SU-DHL-6 (cell line): ENCODE measurements at regions not wholly inside any gene's neighbourhood (a gene's known extent, or its start where the extent isn't known, plus 50 kb on each side); places are given as distances from the start of the nearest gene placed in this dataset.

Source experiments
- EZH2phosphoT487 ChIP-seq: fragments of 200-600 bp; sonication (generic), shearing (Covaris generic); conservative IDR thresholded peaks from 2 replicates; pipeline ENCODE4 v1.6.1; 2018; ENCODE audit warnings: mild to moderate bottlenecking, antibody characterized with exemption, low read length, moderate library complexity, mixed read lengths
- TF ChIP-seq, protein P1 (sequence below): fragments of 200-600 bp; sonication (generic); IDR thresholded peaks from one replicate; pipeline ENCODE4 v1.5.1; 2017; ENCODE audit warnings: antibody characterized with exemption, mild to moderate bottlenecking, low read length, moderate library complexity; ENCODE audit not compliant: insufficient read depth, poor library complexity, severe bottlenecking

- TF ChIP-seq, protein P1, sequence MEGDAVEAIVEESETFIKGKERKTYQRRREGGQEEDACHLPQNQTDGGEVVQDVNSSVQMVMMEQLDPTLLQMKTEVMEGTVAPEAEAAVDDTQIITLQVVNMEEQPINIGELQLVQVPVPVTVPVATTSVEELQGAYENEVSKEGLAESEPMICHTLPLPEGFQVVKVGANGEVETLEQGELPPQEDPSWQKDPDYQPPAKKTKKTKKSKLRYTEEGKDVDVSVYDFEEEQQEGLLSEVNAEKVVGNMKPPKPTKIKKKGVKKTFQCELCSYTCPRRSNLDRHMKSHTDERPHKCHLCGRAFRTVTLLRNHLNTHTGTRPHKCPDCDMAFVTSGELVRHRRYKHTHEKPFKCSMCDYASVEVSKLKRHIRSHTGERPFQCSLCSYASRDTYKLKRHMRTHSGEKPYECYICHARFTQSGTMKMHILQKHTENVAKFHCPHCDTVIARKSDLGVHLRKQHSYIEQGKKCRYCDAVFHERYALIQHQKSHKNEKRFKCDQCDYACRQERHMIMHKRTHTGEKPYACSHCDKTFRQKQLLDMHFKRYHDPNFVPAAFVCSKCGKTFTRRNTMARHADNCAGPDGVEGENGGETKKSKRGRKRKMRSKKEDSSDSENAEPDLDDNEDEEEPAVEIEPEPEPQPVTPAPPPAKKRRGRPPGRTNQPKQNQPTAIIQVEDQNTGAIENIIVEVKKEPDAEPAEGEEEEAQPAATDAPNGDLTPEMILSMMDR: no peak
- TF ChIP-seq EZH2phosphoT487: no peak
Measured at GRCh38 chr5:175309218-175309810, 134.7 kb downstream of the DRD1 start.
